GM23338 (cell line): ENCODE measurements at regions not wholly inside any gene's neighbourhood (a gene's known extent, or its start where the extent isn't known, plus 50 kb on each side); places are given as distances from the start of the nearest gene placed in this dataset.
"Not testable (repeated sequence)": the region's sequence is repeated elsewhere in the genome, so short reads cannot be mapped to it uniquely, and the experiment has no call there.

Source experiments
- CREB1 ChIP-seq: fragments of 250-450 bp; sonication (Bioruptor Pico); IDR thresholded peaks from 2 replicates; pipeline ENCODE4 v1.5.0; 2020; ENCODE audit warnings: low read depth, mild to moderate bottlenecking, moderate library complexity
- EZH2 ChIP-seq: fragments of 200-600 bp; sonication (generic); IDR thresholded peaks from one replicate; pipeline ENCODE4 v1.8.0; 2017; ENCODE audit warnings: antibody characterized with exemption, mild to moderate bottlenecking, low read depth; ENCODE audit not compliant: unreplicated experiment
- EZH2phosphoT487 ChIP-seq: fragments of 200-600 bp; sonication (generic); IDR thresholded peaks from one replicate; pipeline ENCODE4 v1.8.1; 2018; ENCODE audit warnings: antibody characterized with exemption; ENCODE audit not compliant: unreplicated experiment
- JUNB ChIP-seq: IDR thresholded peaks from one replicate; pipeline ENCODE4 v1.6.1; 2016; ENCODE audit warnings: antibody characterized with exemption; ENCODE audit not compliant: unreplicated experiment
- POLR2AphosphoS5 ChIP-seq: IDR thresholded peaks from 2 replicates; pipeline ENCODE4 v1.6.1; 2016; ENCODE audit warnings: antibody characterized with exemption, low read depth
- STAT1 ChIP-seq: IDR thresholded peaks from one replicate; pipeline ENCODE4 v1.6.1; 2016; ENCODE audit warnings: antibody characterized with exemption; ENCODE audit not compliant: unreplicated experiment
- ZNF331 ChIP-seq: fragments of 250-450 bp; sonication (Bioruptor Pico); IDR thresholded peaks from 2 replicates; pipeline ENCODE4 v1.5.0; 2020; ENCODE audit warnings: low read depth, mild to moderate bottlenecking, moderate library complexity
- TF ChIP-seq, protein P1 (sequence below), 2 experiments: fragments of 200-600 bp in 1 of 2; sonication (generic) in 1 of 2; conservative IDR thresholded peaks; 2 replicates each; pipeline versions ENCODE4 v1.5.1 to v1.6.1; 2016 to 2017; ENCODE audit warnings: antibody characterized with exemption in 2 of 2, low read depth in 2 of 2, mild to moderate bottlenecking in 2 of 2, moderate library complexity in 1 of 2
- TF ChIP-seq, protein P2 (sequence below): IDR thresholded peaks from one replicate; pipeline ENCODE4 v1.6.1; 2018; ENCODE audit warnings: antibody characterized with exemption; ENCODE audit not compliant: unreplicated experiment
- TF ChIP-seq, protein P3 (sequence below): IDR thresholded peaks from 2 replicates; pipeline ENCODE4 v1.6.1; 2016; ENCODE audit warnings: antibody characterized with exemption

DNA sequence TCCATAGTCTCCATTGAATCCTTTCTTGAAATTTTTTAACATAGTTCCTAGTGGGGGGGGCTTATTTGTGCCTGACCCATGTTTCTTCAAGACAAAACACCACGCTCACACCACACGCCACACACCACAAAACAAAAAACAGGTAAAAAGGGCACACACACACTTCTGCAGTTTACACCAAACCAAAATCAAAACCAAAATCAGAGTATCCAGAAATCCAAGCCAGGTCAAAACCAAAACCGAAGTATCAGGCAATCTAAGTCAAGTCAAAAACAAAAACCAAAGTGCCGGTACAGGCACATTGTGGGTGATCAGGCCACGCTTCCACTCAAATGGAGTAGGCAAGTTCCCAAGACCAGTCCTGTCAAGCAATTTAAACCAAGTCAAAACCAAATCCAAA lies 158.6 kb downstream of the PPIAL4G start:
- not testable (repeated sequence) for TF ChIP-seq EZH2; POLR2AphosphoS5; EZH2phosphoT487; CREB1; JUNB; ZNF331 (CRISPR knock-in tag); STAT1
- TF ChIP-seq, protein P1, sequence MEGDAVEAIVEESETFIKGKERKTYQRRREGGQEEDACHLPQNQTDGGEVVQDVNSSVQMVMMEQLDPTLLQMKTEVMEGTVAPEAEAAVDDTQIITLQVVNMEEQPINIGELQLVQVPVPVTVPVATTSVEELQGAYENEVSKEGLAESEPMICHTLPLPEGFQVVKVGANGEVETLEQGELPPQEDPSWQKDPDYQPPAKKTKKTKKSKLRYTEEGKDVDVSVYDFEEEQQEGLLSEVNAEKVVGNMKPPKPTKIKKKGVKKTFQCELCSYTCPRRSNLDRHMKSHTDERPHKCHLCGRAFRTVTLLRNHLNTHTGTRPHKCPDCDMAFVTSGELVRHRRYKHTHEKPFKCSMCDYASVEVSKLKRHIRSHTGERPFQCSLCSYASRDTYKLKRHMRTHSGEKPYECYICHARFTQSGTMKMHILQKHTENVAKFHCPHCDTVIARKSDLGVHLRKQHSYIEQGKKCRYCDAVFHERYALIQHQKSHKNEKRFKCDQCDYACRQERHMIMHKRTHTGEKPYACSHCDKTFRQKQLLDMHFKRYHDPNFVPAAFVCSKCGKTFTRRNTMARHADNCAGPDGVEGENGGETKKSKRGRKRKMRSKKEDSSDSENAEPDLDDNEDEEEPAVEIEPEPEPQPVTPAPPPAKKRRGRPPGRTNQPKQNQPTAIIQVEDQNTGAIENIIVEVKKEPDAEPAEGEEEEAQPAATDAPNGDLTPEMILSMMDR (conservative IDR thresholded peaks at IDR 0.05; ENCODE audit: low read depth in 2 of 2): not testable (repeated sequence)
- TF ChIP-seq, protein P2, sequence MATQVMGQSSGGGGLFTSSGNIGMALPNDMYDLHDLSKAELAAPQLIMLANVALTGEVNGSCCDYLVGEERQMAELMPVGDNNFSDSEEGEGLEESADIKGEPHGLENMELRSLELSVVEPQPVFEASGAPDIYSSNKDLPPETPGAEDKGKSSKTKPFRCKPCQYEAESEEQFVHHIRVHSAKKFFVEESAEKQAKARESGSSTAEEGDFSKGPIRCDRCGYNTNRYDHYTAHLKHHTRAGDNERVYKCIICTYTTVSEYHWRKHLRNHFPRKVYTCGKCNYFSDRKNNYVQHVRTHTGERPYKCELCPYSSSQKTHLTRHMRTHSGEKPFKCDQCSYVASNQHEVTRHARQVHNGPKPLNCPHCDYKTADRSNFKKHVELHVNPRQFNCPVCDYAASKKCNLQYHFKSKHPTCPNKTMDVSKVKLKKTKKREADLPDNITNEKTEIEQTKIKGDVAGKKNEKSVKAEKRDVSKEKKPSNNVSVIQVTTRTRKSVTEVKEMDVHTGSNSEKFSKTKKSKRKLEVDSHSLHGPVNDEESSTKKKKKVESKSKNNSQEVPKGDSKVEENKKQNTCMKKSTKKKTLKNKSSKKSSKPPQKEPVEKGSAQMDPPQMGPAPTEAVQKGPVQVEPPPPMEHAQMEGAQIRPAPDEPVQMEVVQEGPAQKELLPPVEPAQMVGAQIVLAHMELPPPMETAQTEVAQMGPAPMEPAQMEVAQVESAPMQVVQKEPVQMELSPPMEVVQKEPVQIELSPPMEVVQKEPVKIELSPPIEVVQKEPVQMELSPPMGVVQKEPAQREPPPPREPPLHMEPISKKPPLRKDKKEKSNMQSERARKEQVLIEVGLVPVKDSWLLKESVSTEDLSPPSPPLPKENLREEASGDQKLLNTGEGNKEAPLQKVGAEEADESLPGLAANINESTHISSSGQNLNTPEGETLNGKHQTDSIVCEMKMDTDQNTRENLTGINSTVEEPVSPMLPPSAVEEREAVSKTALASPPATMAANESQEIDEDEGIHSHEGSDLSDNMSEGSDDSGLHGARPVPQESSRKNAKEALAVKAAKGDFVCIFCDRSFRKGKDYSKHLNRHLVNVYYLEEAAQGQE: not testable (repeated sequence)
- TF ChIP-seq, protein P3, sequence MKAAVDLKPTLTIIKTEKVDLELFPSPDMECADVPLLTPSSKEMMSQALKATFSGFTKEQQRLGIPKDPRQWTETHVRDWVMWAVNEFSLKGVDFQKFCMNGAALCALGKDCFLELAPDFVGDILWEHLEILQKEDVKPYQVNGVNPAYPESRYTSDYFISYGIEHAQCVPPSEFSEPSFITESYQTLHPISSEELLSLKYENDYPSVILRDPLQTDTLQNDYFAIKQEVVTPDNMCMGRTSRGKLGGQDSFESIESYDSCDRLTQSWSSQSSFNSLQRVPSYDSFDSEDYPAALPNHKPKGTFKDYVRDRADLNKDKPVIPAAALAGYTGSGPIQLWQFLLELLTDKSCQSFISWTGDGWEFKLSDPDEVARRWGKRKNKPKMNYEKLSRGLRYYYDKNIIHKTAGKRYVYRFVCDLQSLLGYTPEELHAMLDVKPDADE: not testable (repeated sequence)
